H9 (cell line): ENCODE measurements at regions not wholly inside any gene's neighbourhood (a gene's known extent, or its start where the extent isn't known, plus 50 kb on each side); places are given as distances from the start of the nearest gene placed in this dataset.

ENCODE experiments used
- DNase-seq: peaks from one replicate; pipeline ENCODE4 v3.0.0-alpha.2; 2017
- H2AFZ ChIP-seq: one replicate; pipeline ENCODE4 v1.6.1; 2013; ENCODE audit warnings: mild to moderate bottlenecking, low read length, control low read depth, moderate library complexity
- H2AK5ac ChIP-seq: 2 replicates; pipeline ENCODE4 v1.6.1; 2013; ENCODE audit warnings: low read length, control low read depth, mixed read lengths; ENCODE audit not compliant: insufficient read length
- H2BK120ac ChIP-seq: one replicate; pipeline ENCODE4 v1.6.1; 2013; ENCODE audit warnings: low read depth, mild to moderate bottlenecking, low read length, control low read depth, inconsistent platforms; ENCODE audit not compliant: poor library complexity, severe bottlenecking
- H2BK12ac ChIP-seq: 2 replicates; pipeline ENCODE4 v1.6.1; 2013; ENCODE audit warnings: low read length, control low read depth, mixed read lengths, low read depth; ENCODE audit not compliant: insufficient read length
- H2BK15ac ChIP-seq: 2 replicates; pipeline ENCODE4 v1.6.1; 2013; ENCODE audit warnings: low read depth, low read length, control low read depth
- H2BK20ac ChIP-seq: one replicate; pipeline ENCODE4 v1.6.1; 2013; ENCODE audit warnings: low read depth, mild to moderate bottlenecking, low read length, control low read depth, inconsistent platforms; ENCODE audit not compliant: poor library complexity, severe bottlenecking
- H2BK5ac ChIP-seq: 2 replicates; pipeline ENCODE4 v1.6.1; 2013; ENCODE audit warnings: low read length, control low read depth, mixed read lengths; ENCODE audit not compliant: insufficient read length
- H3K14ac ChIP-seq: 2 replicates; pipeline ENCODE4 v1.6.1; 2013; ENCODE audit warnings: low read length, control low read depth; ENCODE audit not compliant: insufficient read depth
- H3K18ac ChIP-seq: 2 replicates; pipeline ENCODE4 v1.6.1; 2013; ENCODE audit warnings: low read depth, mild to moderate bottlenecking, mixed read lengths, low read length, control low read depth; ENCODE audit not compliant: insufficient read length
- H3K23ac ChIP-seq: 2 replicates; pipeline ENCODE4 v1.6.1; 2013; ENCODE audit warnings: low read length, control low read depth, mixed read lengths, low read depth; ENCODE audit not compliant: insufficient read length
- H3K23me2 ChIP-seq: 2 replicates; pipeline ENCODE4 v1.6.1; 2013; ENCODE audit warnings: low read depth, mild to moderate bottlenecking, mixed read lengths, low read length, control low read depth; ENCODE audit not compliant: insufficient read length, poor library complexity, severe bottlenecking
- H3K27ac ChIP-seq: 2 replicates; pipeline ENCODE4 v1.5.1; 2013; ENCODE audit warnings: low read length, control low read depth, mixed read lengths, low read depth; ENCODE audit not compliant: insufficient read length
- H3K27me3 ChIP-seq: 2 replicates; pipeline ENCODE4 v1.6.1; 2013; ENCODE audit warnings: low read length, control low read depth, inconsistent platforms; ENCODE audit not compliant: insufficient read depth
- H3K4ac ChIP-seq: 2 replicates; pipeline ENCODE4 v1.6.1; 2013; ENCODE audit warnings: low read depth, mild to moderate bottlenecking, control low read depth, inconsistent platforms, low read length, moderate library complexity
- H3K4me1 ChIP-seq: 2 replicates; pipeline ENCODE4 v1.6.1; 2013; ENCODE audit warnings: low read length, control low read depth, inconsistent platforms; ENCODE audit not compliant: insufficient read depth
- H3K4me2 ChIP-seq: 2 replicates; pipeline ENCODE4 v1.6.1; 2013; ENCODE audit warnings: low read length, control low read depth, mixed read lengths; ENCODE audit not compliant: insufficient read length, insufficient read depth
- H3K56ac ChIP-seq: 2 replicates; pipeline ENCODE4 v1.6.1; 2013; ENCODE audit warnings: low read depth, mild to moderate bottlenecking, mixed read lengths, low read length, control low read depth; ENCODE audit not compliant: insufficient read length
- H3K79me1 ChIP-seq: 2 replicates; pipeline ENCODE4 v1.6.1; 2013; ENCODE audit warnings: low read depth, mild to moderate bottlenecking, moderate library complexity, low read length, control low read depth, inconsistent platforms; ENCODE audit not compliant: insufficient read depth, poor library complexity, severe bottlenecking
- H3K79me2 ChIP-seq: 2 replicates; pipeline ENCODE4 v1.6.1; 2013; ENCODE audit warnings: low read length, control low read depth, inconsistent platforms; ENCODE audit not compliant: insufficient read depth
- H3K9ac ChIP-seq: 2 replicates; pipeline ENCODE4 v1.6.1; 2013; ENCODE audit warnings: low read length, control low read depth, mixed read lengths; ENCODE audit not compliant: insufficient read length; ENCODE audit errors: extremely low read depth
- H3K9me3 ChIP-seq: one replicate; pipeline ENCODE4 v1.6.1; 2013; ENCODE audit warnings: low read depth, low read length, inconsistent platforms; ENCODE audit not compliant: control insufficient read depth
- H3T11ph ChIP-seq: one replicate; pipeline ENCODE4 v1.6.1; 2013; ENCODE audit warnings: mild to moderate bottlenecking, low read length, control low read depth, inconsistent platforms
- H4K20me1 ChIP-seq: one replicate; pipeline ENCODE4 v1.6.1; 2013; ENCODE audit not compliant: control insufficient read depth, insufficient read length, insufficient read depth
- H4K5ac ChIP-seq: 2 replicates; pipeline ENCODE4 v1.6.1; 2013; ENCODE audit warnings: low read depth, mild to moderate bottlenecking, mixed read lengths, low read length, control low read depth; ENCODE audit not compliant: insufficient read length
- H4K8ac ChIP-seq: replicated peaks from 2 replicates; pipeline ENCODE4 v1.6.1; 2013; ENCODE audit warnings: low read length, control low read depth, mixed read lengths, low read depth; ENCODE audit not compliant: insufficient read length
- H4K91ac ChIP-seq: 2 replicates; pipeline ENCODE4 v1.6.1; 2013; ENCODE audit warnings: low read depth, mild to moderate bottlenecking, moderate library complexity, mixed read lengths, low read length, control low read depth; ENCODE audit not compliant: insufficient read length
- H3K27ac Mint-ChIP-seq, 3 experiments: 2 replicates in 2 of 3; 3 replicates in 1 of 3; pipeline ENCODE4 v1.8.0; 2020 to 2021; ENCODE audit warnings: mixed read lengths in 3 of 3, mild to moderate bottlenecking in 1 of 3, moderate library complexity in 1 of 3
- H3K27me3 Mint-ChIP-seq: 2 replicates; pipeline ENCODE4 v1.8.0; 2021; ENCODE audit warnings: low read depth, mild to moderate bottlenecking, moderate library complexity, mixed read lengths
- H3K36me3 Mint-ChIP-seq, 3 experiments: 2 replicates in 2 of 3; 3 replicates in 1 of 3; pipeline ENCODE4 v1.8.0; 2020 to 2021; ENCODE audit warnings: low read depth in 3 of 3, mixed read lengths in 3 of 3; ENCODE audit not compliant: insufficient read depth in 1 of 3
- H3K4me1 Mint-ChIP-seq, 2 experiments: 2 replicates each; pipeline ENCODE4 v1.8.0; 2020; ENCODE audit warnings: mixed read lengths in 2 of 2
- H3K4me3 Mint-ChIP-seq, 2 experiments: 2 replicates in 1 of 2; 3 replicates in 1 of 2; pipeline ENCODE4 v1.8.0; 2020 to 2021; ENCODE audit warnings: mild to moderate bottlenecking in 2 of 2, mixed read lengths in 2 of 2, moderate library complexity in 1 of 2
- H3K9me3 Mint-ChIP-seq, 2 experiments: 2 replicates in 1 of 2; 3 replicates in 1 of 2; pipeline ENCODE4 v1.8.0; 2020; ENCODE audit warnings: mild to moderate bottlenecking in 2 of 2, mixed read lengths in 2 of 2, moderate library complexity in 1 of 2
- WGBS: extraction: QIAGEN DNeasy Blood & Tissue Kit; methylation state at CpG from one replicate; pipeline ENCODE4 v1.1.7; 2013; ENCODE audit warnings: missing lambda C conversion rate, low lambda C conversion rate, mixed read lengths; ENCODE audit not compliant: insufficient read length; ENCODE audit errors: extremely low coverage; 5-methylcytosine and 5-hydroxymethylcytosine counted together
- TF ChIP-seq, protein P1 (sequence below): fragments of 200-600 bp; sonication (generic); conservative IDR thresholded peaks from 3 replicates; pipeline ENCODE4 v1.8.0; 2021; ENCODE audit warnings: antibody characterized with exemption, mild to moderate bottlenecking

DNA sequence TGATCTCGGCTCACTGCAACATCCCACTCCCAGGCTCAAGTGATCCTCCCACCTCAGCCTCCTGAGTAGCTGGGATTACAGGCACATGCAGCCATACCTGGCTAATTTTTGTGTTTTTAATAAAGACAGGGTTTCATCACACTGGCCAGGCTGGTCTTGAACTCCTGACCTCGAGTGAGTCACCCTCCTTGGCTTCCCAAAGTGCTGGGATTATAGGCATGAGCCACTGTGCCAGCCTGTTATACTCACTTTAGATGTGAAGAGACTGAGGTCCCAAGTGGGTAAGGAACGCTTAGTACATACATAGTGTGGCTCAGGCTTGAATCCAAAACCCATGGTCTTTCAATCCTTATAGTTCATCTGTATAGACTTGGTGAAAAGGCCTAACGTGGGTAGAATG is 63.7 kb upstream of the EPS8L3 start:
- Mint-ChIP-seq H3K9me3 (peaks cover 15 to 16% of the 10 kb centered on the region in 2 experiments), H3K27ac (no peak overlapping the region)
- H3K9me3 ChIP-seq: peaks cover 4% of the 10 kb centered on the region

More for the DNA sequence above, 63.7 kb upstream of the EPS8L3 start:
- Histone ChIP-seq H3K56ac (no peak overlapping the region), H4K8ac (no peak overlapping the region), H3K79me2 (no peaks in the 10 kb centered on the region), H3K23me2 (no peaks in the 10 kb centered on the region), H3K27ac (no peak overlapping the region), H3K4ac (no peak overlapping the region), H3K79me1 (no peaks in the 10 kb centered on the region), H3K18ac (no peak overlapping the region), H4K5ac (no peak overlapping the region), H2BK5ac (no peak overlapping the region), H3K23ac (no peak overlapping the region), H4K20me1 (no peaks in the 10 kb centered on the region), H2AFZ (no peak overlapping the region), H3K27me3 (no peaks in the 10 kb centered on the region), H2AK5ac (no peak overlapping the region), H3K14ac (no peak overlapping the region), H2BK20ac (no peak overlapping the region), H2BK15ac (no peak overlapping the region), H3K4me1 (no peaks in the 10 kb centered on the region; the same call in 1 of the 2 replicates), H2BK120ac (no peak overlapping the region), H3T11ph (no peak overlapping the region), H3K9ac (no peak overlapping the region), H4K91ac (no peak overlapping the region), H3K4me2 (no peak overlapping the region), H2BK12ac (no peak overlapping the region)
- no peak for DNase-seq
- peaks cover 2% of the 10 kb centered on the region; the same call in 1 of the 2 replicates for H3K27me3 Mint-ChIP-seq
- peaks cover 3 to 22% (median 12%) of the 10 kb centered on the region in 3 experiments; a peak in 6 of 7 replicates for H3K36me3 Mint-ChIP-seq
- H3K4me1 Mint-ChIP-seq: peaks cover 25 to 32% of the 10 kb centered on the region in 2 experiments
- TF ChIP-seq, protein P1, sequence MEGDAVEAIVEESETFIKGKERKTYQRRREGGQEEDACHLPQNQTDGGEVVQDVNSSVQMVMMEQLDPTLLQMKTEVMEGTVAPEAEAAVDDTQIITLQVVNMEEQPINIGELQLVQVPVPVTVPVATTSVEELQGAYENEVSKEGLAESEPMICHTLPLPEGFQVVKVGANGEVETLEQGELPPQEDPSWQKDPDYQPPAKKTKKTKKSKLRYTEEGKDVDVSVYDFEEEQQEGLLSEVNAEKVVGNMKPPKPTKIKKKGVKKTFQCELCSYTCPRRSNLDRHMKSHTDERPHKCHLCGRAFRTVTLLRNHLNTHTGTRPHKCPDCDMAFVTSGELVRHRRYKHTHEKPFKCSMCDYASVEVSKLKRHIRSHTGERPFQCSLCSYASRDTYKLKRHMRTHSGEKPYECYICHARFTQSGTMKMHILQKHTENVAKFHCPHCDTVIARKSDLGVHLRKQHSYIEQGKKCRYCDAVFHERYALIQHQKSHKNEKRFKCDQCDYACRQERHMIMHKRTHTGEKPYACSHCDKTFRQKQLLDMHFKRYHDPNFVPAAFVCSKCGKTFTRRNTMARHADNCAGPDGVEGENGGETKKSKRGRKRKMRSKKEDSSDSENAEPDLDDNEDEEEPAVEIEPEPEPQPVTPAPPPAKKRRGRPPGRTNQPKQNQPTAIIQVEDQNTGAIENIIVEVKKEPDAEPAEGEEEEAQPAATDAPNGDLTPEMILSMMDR: no peak
- no peak overlapping the region for H3K4me3 Mint-ChIP-seq
- WGBS: no CpG with 5 or more reads among the region's 4 CpGs
